ENCODE measurements at regions not wholly inside any gene's neighbourhood (a gene's known extent, or its start where the extent isn't known, plus 50 kb on each side); places are given as distances from the start of the nearest gene placed in this dataset.

- no peaks in the 10 kb centered on the region for H3K36me3 ChIP-seq (ENCODE audit: control insufficient read depth in 2 of 2, insufficient read depth in 2 of 2, low read length in 1 of 2)
- DNase-seq (ENCODE audit: low read depth in 6 of 9, low spot score in 9 of 9): no peak
- WGBS: 91% methylated on average over 9 of the region's 9 CpGs
- H3K4me1 ChIP-seq (ENCODE audit: control insufficient read depth in 2 of 2, insufficient read depth in 2 of 2, low read length in 2 of 2): no peaks in the 10 kb centered on the region
- H3K27ac ChIP-seq (ENCODE audit: low read depth in 1 of 2, low read length in 1 of 2): no peak overlapping the region
- no peaks in the 10 kb centered on the region for H3K27me3 ChIP-seq (ENCODE audit: control insufficient read depth in 2 of 2, insufficient read depth in 1 of 2, low read length in 1 of 2)
- no peaks in the 10 kb centered on the region for H3K9me3 ChIP-seq (ENCODE audit: control insufficient read depth in 2 of 2, insufficient read depth in 1 of 2, low read length in 1 of 2)
- no peak overlapping the region for H3K4me3 ChIP-seq (ENCODE audit: low read length in 2 of 2)
Observed at GRCh38 chr17:71067669-71068407, 898.5 kb downstream of the KCNJ2 start.

GRCh38 chr17:71068408-71068750, 899.0 kb downstream of the KCNJ2 start:
- DNase-seq (ENCODE audit: low read depth in 6 of 9, low spot score in 9 of 9): no peak
- H3K27me3 ChIP-seq (ENCODE audit: control insufficient read depth in 2 of 2, insufficient read depth in 1 of 2, low read length in 1 of 2): no peaks in the 10 kb centered on the region
- no peak overlapping the region for H3K27ac ChIP-seq (ENCODE audit: low read depth in 1 of 2, low read length in 1 of 2)
- no peaks in the 10 kb centered on the region for H3K9me3 ChIP-seq (ENCODE audit: control insufficient read depth in 2 of 2, insufficient read depth in 1 of 2, low read length in 1 of 2)
- H3K4me3 ChIP-seq (ENCODE audit: low read length in 2 of 2): no peak overlapping the region
- H3K4me1 ChIP-seq (ENCODE audit: control insufficient read depth in 2 of 2, insufficient read depth in 2 of 2, low read length in 2 of 2): no peaks in the 10 kb centered on the region
- H3K36me3 ChIP-seq (ENCODE audit: control insufficient read depth in 2 of 2, insufficient read depth in 2 of 2, low read length in 1 of 2): no peaks in the 10 kb centered on the region

- Histone ChIP-seq H3K27ac (ENCODE audit: low read depth in 1 of 2, low read length in 1 of 2) (no peak overlapping the region), H3K4me1 (ENCODE audit: control insufficient read depth in 2 of 2, insufficient read depth in 2 of 2, low read length in 2 of 2) (no peaks in the 10 kb centered on the region), H3K27me3 (ENCODE audit: control insufficient read depth in 2 of 2, insufficient read depth in 1 of 2, low read length in 1 of 2) (no peaks in the 10 kb centered on the region), H3K4me3 (ENCODE audit: low read length in 2 of 2) (no peak overlapping the region), H3K9me3 (ENCODE audit: control insufficient read depth in 2 of 2, insufficient read depth in 1 of 2, low read length in 1 of 2) (no peaks in the 10 kb centered on the region), H3K36me3 (ENCODE audit: control insufficient read depth in 2 of 2, insufficient read depth in 2 of 2, low read length in 1 of 2) (no peaks in the 10 kb centered on the region)
- no peak for DNase-seq (ENCODE audit: low read depth in 6 of 9, low spot score in 9 of 9)
- 98% methylated on average over 4 of the region's 4 CpGs for WGBS
Observed at GRCh38 chr17:71071041-71071440, 901.7 kb downstream of the KCNJ2 start.

GRCh38 chr17:71071837-71072236, 902.5 kb downstream of the KCNJ2 start:
- 95% methylated on average over 10 of the region's 10 CpGs for WGBS
- no peak for DNase-seq (ENCODE audit: low read depth in 6 of 9, low spot score in 9 of 9)

GRCh38 chr17:71080937-71081336, 911.6 kb downstream of the KCNJ2 start:
- no peak overlapping the region for H3K4me3 ChIP-seq (ENCODE audit: low read length in 2 of 2)
- H3K4me1 ChIP-seq (ENCODE audit: control insufficient read depth in 2 of 2, insufficient read depth in 2 of 2, low read length in 2 of 2): no peaks in the 10 kb centered on the region
- no peak for DNase-seq (ENCODE audit: low read depth in 6 of 9, low spot score in 9 of 9)
- H3K27ac ChIP-seq (ENCODE audit: low read depth in 1 of 2, low read length in 1 of 2): no peak overlapping the region
- 93% methylated on average over 11 of the region's 11 CpGs for WGBS
- H3K9me3 ChIP-seq (ENCODE audit: control insufficient read depth in 2 of 2, insufficient read depth in 1 of 2, low read length in 1 of 2): no peaks in the 10 kb centered on the region
- no peaks in the 10 kb centered on the region for H3K27me3 ChIP-seq (ENCODE audit: control insufficient read depth in 2 of 2, insufficient read depth in 1 of 2, low read length in 1 of 2)
- no peaks in the 10 kb centered on the region for H3K36me3 ChIP-seq (ENCODE audit: control insufficient read depth in 2 of 2, insufficient read depth in 2 of 2, low read length in 1 of 2)

More at GRCh38 chr17:71071837-71072236, 902.5 kb downstream of the KCNJ2 start:
- Histone ChIP-seq H3K27ac (ENCODE audit: low read depth in 1 of 2, low read length in 1 of 2) (no peak overlapping the region), H3K36me3 (ENCODE audit: control insufficient read depth in 2 of 2, insufficient read depth in 2 of 2, low read length in 1 of 2) (no peaks in the 10 kb centered on the region), H3K4me3 (ENCODE audit: low read length in 2 of 2) (no peak overlapping the region), H3K27me3 (ENCODE audit: control insufficient read depth in 2 of 2, insufficient read depth in 1 of 2, low read length in 1 of 2) (no peaks in the 10 kb centered on the region), H3K9me3 (ENCODE audit: control insufficient read depth in 2 of 2, insufficient read depth in 1 of 2, low read length in 1 of 2) (no peaks in the 10 kb centered on the region), H3K4me1 (ENCODE audit: control insufficient read depth in 2 of 2, insufficient read depth in 2 of 2, low read length in 2 of 2) (no peaks in the 10 kb centered on the region)

- Histone ChIP-seq H3K9me3 (ENCODE audit: control insufficient read depth in 2 of 2, insufficient read depth in 1 of 2, low read length in 1 of 2) (no peaks in the 10 kb centered on the region), H3K4me3 (ENCODE audit: low read length in 2 of 2) (no peak overlapping the region), H3K36me3 (ENCODE audit: control insufficient read depth in 2 of 2, insufficient read depth in 2 of 2, low read length in 1 of 2) (no peaks in the 10 kb centered on the region), H3K4me1 (ENCODE audit: control insufficient read depth in 2 of 2, insufficient read depth in 2 of 2, low read length in 2 of 2) (no peaks in the 10 kb centered on the region), H3K27ac (ENCODE audit: low read depth in 1 of 2, low read length in 1 of 2) (no peak overlapping the region), H3K27me3 (ENCODE audit: control insufficient read depth in 2 of 2, insufficient read depth in 1 of 2, low read length in 1 of 2) (no peaks in the 10 kb centered on the region)
- no peak for DNase-seq (ENCODE audit: low read depth in 6 of 9, low spot score in 9 of 9)
Observed at GRCh38 chr17:71081666-71082065, 912.3 kb downstream of the KCNJ2 start.

GRCh38 chr17:71084219-71084618, 914.9 kb downstream of the KCNJ2 start:
- WGBS: 61% methylated on average over 5 of the region's 5 CpGs
- peak in 2 of 9 donors; percentile 1 for DNase-seq (ENCODE audit: low read depth in 6 of 9, low spot score in 9 of 9)

GRCh38 chr17:71084838-71085237, 915.5 kb downstream of the KCNJ2 start:
- Histone ChIP-seq H3K27me3 (ENCODE audit: control insufficient read depth in 2 of 2, insufficient read depth in 1 of 2, low read length in 1 of 2) (no peaks in the 10 kb centered on the region), H3K4me1 (ENCODE audit: control insufficient read depth in 2 of 2, insufficient read depth in 2 of 2, low read length in 2 of 2) (no peaks in the 10 kb centered on the region), H3K4me3 (ENCODE audit: low read length in 2 of 2) (no peak overlapping the region), H3K27ac (ENCODE audit: low read depth in 1 of 2, low read length in 1 of 2) (no peak overlapping the region), H3K9me3 (ENCODE audit: control insufficient read depth in 2 of 2, insufficient read depth in 1 of 2, low read length in 1 of 2) (no peaks in the 10 kb centered on the region), H3K36me3 (ENCODE audit: control insufficient read depth in 2 of 2, insufficient read depth in 2 of 2, low read length in 1 of 2) (no peaks in the 10 kb centered on the region)
- WGBS: 97% methylated on average over 3 of the region's 3 CpGs
- DNase-seq (ENCODE audit: low read depth in 6 of 9, low spot score in 9 of 9): no peak

More at GRCh38 chr17:71084219-71084618, 914.9 kb downstream of the KCNJ2 start:
- Histone ChIP-seq H3K4me3 (ENCODE audit: low read length in 2 of 2) (no peak overlapping the region), H3K9me3 (ENCODE audit: control insufficient read depth in 2 of 2, insufficient read depth in 1 of 2, low read length in 1 of 2) (no peaks in the 10 kb centered on the region), H3K36me3 (ENCODE audit: control insufficient read depth in 2 of 2, insufficient read depth in 2 of 2, low read length in 1 of 2) (no peaks in the 10 kb centered on the region), H3K27me3 (ENCODE audit: control insufficient read depth in 2 of 2, insufficient read depth in 1 of 2, low read length in 1 of 2) (no peaks in the 10 kb centered on the region), H3K4me1 (ENCODE audit: control insufficient read depth in 2 of 2, insufficient read depth in 2 of 2, low read length in 2 of 2) (no peaks in the 10 kb centered on the region), H3K27ac (ENCODE audit: low read depth in 1 of 2, low read length in 1 of 2) (no peak overlapping the region)

- Histone ChIP-seq H3K36me3 (ENCODE audit: control insufficient read depth in 2 of 2, insufficient read depth in 2 of 2, low read length in 1 of 2) (no peaks in the 10 kb centered on the region), H3K27ac (ENCODE audit: low read depth in 1 of 2, low read length in 1 of 2) (no peak overlapping the region), H3K27me3 (ENCODE audit: control insufficient read depth in 2 of 2, insufficient read depth in 1 of 2, low read length in 1 of 2) (no peaks in the 10 kb centered on the region), H3K4me1 (ENCODE audit: control insufficient read depth in 2 of 2, insufficient read depth in 2 of 2, low read length in 2 of 2) (no peaks in the 10 kb centered on the region), H3K9me3 (ENCODE audit: control insufficient read depth in 2 of 2, insufficient read depth in 1 of 2, low read length in 1 of 2) (no peaks in the 10 kb centered on the region), H3K4me3 (ENCODE audit: low read length in 2 of 2) (no peak overlapping the region)
- 83% methylated on average over 5 of the region's 5 CpGs for WGBS
- DNase-seq (ENCODE audit: low read depth in 6 of 9, low spot score in 9 of 9): peak in 1 of 9 donors; percentile 1
Observed at GRCh38 chr17:71085238-71086033, 916.1 kb downstream of the KCNJ2 start.
